Uterus (tissue), 2 donors: ENCODE measurements at regions not wholly inside any gene's neighbourhood (a gene's known extent, or its start where the extent isn't known, plus 50 kb on each side); places are given as distances from the start of the nearest gene placed in this dataset.
"Not testable (repeated sequence)": the region's sequence is repeated elsewhere in the genome, so short reads cannot be mapped to it uniquely, and the experiment has no call there.

Experiments
- POLR2A ChIP-seq, 2 donors: fragments of 450-650 bp; IDR thresholded peaks; one replicate each; pipeline ENCODE4 v1.6.1; 2016; ENCODE audit warnings: antibody characterized with exemption in 2 of 2, mild to moderate bottlenecking in 1 of 2, moderate library complexity in 1 of 2
- TF ChIP-seq, protein P1 (sequence below), 4 experiments: fragments of 200-600 bp in 2 of 4; fragments of 450-650 bp in 2 of 4; sonication (generic) in 2 of 4; IDR thresholded peaks; one replicate each; pipeline ENCODE4 v1.5.1; 2016 to 2019; ENCODE audit warnings: antibody characterized with exemption in 4 of 4, mild to moderate bottlenecking in 2 of 4, moderate library complexity in 1 of 4

DNA sequence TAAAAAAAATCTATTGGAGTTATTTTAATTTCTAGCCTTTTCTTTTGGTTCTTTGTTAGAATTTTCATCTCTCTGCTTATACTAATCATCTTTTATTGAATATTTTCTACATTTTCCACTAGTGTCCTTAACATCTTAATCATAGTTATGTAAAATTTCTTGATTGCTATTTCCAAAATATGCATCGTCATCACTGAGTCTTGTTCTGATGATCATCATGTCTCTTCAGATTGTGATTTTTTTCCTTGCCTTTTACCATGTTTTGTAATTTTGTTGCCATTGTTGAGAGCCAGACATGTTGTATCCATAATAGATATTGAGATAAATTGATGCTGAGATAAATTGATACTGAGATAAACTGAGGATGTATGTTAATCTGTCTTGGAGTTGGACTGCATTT lies 919.1 kb upstream of the FOXG1 start:
- TF ChIP-seq, protein P1, sequence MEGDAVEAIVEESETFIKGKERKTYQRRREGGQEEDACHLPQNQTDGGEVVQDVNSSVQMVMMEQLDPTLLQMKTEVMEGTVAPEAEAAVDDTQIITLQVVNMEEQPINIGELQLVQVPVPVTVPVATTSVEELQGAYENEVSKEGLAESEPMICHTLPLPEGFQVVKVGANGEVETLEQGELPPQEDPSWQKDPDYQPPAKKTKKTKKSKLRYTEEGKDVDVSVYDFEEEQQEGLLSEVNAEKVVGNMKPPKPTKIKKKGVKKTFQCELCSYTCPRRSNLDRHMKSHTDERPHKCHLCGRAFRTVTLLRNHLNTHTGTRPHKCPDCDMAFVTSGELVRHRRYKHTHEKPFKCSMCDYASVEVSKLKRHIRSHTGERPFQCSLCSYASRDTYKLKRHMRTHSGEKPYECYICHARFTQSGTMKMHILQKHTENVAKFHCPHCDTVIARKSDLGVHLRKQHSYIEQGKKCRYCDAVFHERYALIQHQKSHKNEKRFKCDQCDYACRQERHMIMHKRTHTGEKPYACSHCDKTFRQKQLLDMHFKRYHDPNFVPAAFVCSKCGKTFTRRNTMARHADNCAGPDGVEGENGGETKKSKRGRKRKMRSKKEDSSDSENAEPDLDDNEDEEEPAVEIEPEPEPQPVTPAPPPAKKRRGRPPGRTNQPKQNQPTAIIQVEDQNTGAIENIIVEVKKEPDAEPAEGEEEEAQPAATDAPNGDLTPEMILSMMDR (IDR thresholded peaks at IDR 0.05) = not testable (repeated sequence)
- TF ChIP-seq POLR2A (IDR thresholded peaks at IDR 0.05) = not testable (repeated sequence)
